ENCODE measurements at regions not wholly inside any gene's neighbourhood (a gene's known extent, or its start where the extent isn't known, plus 50 kb on each side); places are given as distances from the start of the nearest gene placed in this dataset.

- no peaks in the 10 kb centered on the region for H4K20me1 ChIP-seq (replicated peaks; ENCODE audit: control insufficient read depth, extremely low read depth, insufficient read depth, low read length)
- H3K9me3 ChIP-seq (replicated peaks; ENCODE audit: control insufficient read depth, insufficient read depth, low read length) = no peaks in the 10 kb centered on the region
- H3K9ac ChIP-seq (replicated peaks; ENCODE audit: extremely low read depth, insufficient read depth, low read length) = no peak overlapping the region
- intact Hi-C loops (cut with micrococcal nuclease) (no loop called here), dilution Hi-C loops (cut with MboI; ENCODE audit: extremely low pct_ligation_motif_present, low sequenced_read_pairs) (no loop called here)
- ChIA-PET POLR2A (no interaction called here), CTCF (no interaction called here)
- no peaks in the 10 kb centered on the region for H3K27me3 ChIP-seq (ENCODE audit: control insufficient read depth in 2 of 2, insufficient read depth in 2 of 2, low read length in 2 of 2)
- no peak overlapping the region for H3K4me3 ChIP-seq (replicated peaks in 1 of 3; ENCODE audit: insufficient read depth in 1 of 3, low read depth in 1 of 3, low read length in 3 of 3)
- no TSS peak for BruUV-seq (replicated peaks)
- no peaks in the 10 kb centered on the region for H3K36me3 ChIP-seq (ENCODE audit: control insufficient read depth in 2 of 2, extremely low read depth in 1 of 2, insufficient read depth in 2 of 2, low read length in 2 of 2)
- FAIRE-seq = no peak
- no peak overlapping the region for H3K27ac ChIP-seq (ENCODE audit: insufficient read depth, low read depth, low read length)
- TF ChIP-seq POLR2AphosphoS5 (IDR thresholded peaks at IDR 0.05; ENCODE audit: insufficient read depth, low read depth, low read length) (no peak), MYC (IDR thresholded peaks at IDR 0.05; ENCODE audit: low read depth, low read length) (no peak), EZH2 (IDR thresholded peaks at IDR 0.05; ENCODE audit: borderline replicate concordance, low read depth, low read length, severe bottlenecking) (no peak), POLR2A (IDR thresholded peaks at IDR 0.05; ENCODE audit: low read depth, low read length) (no peak), GATA2 (IDR thresholded peaks at IDR 0.05; ENCODE audit: insufficient read depth, insufficient read length, low read depth, low read length) (no peak), MAX (IDR thresholded peaks at IDR 0.05; ENCODE audit: insufficient read depth, insufficient read length) (no peak), FOS (IDR thresholded peaks at IDR 0.05; ENCODE audit: borderline replicate concordance, insufficient read depth, low read length) (no peak), CTCF (IDR thresholded peaks at IDR 0.05; ENCODE audit: extremely low read depth in 1 of 2, insufficient read depth in 1 of 2, low read depth in 1 of 2, low read length in 2 of 2) (no peak), JUN (IDR thresholded peaks at IDR 0.05; ENCODE audit: borderline replicate concordance, insufficient read depth, insufficient read length, low read depth) (no peak)
- H2AFZ ChIP-seq (ENCODE audit: low read depth, low read length) = no peak overlapping the region
- no peaks in the 10 kb centered on the region for H3K9me1 ChIP-seq (replicated peaks; ENCODE audit: control insufficient read depth, extremely low read depth, insufficient read depth, low read length)
- H3K4me2 ChIP-seq (ENCODE audit: insufficient read depth, low read length) = no peak overlapping the region
- no peaks in the 10 kb centered on the region for H3K79me2 ChIP-seq (ENCODE audit: control insufficient read depth, insufficient read depth, low read length)
- DNase-seq (ENCODE audit: low read depth, low spot score) = no peak
- no peaks in the 10 kb centered on the region for H3K4me1 ChIP-seq (ENCODE audit: control insufficient read depth, extremely low read depth, insufficient read depth, low read length)
These were observed 341.5 kb downstream of the TFAP2A start for GRCh38 chr6:10073341-10073740.
